Forelimb muscle (tissue), 1 donor: ENCODE measurements at regions not wholly inside any gene's neighbourhood (a gene's known extent, or its start where the extent isn't known, plus 50 kb on each side); places are given as distances from the start of the nearest gene placed in this dataset.
"Not testable (repeated sequence)": the region's sequence is repeated elsewhere in the genome, so short reads cannot be mapped to it uniquely, and the experiment has no call there.

Experiments
- DNase-seq: peaks from one replicate; pipeline ENCODE4 v3.0.0-alpha.2; 2013; ENCODE audit warnings: low read depth

DNA sequence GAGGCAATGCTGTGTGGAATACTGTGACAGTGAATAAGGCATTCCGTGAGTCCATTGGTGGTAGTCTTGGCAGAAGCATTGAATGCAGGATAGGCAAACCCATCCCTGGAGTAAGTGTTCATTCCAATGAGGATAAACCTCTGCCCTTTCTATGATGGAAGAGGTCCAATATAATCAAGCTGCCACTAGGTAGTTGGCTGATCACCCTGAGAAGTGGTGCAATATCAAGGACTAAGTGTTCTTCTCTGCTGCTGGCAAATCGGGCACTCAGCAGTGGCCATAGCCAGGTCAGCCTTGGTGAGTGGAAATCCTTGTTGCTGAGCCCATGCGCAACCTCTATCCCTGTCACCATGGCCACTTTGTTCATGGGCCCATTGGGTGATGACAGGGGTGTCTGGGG, 70.1 kb downstream of the FBXO4 start:
- DNase-seq: no peak

DNA sequence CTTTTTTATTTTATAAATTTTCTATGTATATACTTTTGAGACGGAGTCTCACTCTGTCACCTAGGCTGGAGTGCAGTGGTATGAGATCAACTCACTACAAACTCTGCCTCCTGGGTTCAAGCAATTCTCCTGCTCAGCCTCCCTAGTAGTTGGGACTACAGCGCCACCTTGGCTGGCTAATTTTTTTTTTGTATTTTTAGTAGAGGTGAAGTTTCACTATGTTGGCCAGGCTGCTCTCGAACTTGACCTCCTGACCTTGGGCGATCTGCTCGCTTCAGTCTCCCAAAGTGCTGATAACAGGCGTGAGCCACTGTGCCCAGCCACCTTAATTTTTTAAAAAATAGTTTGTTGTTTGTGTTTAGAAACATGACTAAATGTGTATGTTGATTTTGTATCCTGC, 76.6 kb downstream of the FBXO4 start:
- DNase-seq: no peak

DNA sequence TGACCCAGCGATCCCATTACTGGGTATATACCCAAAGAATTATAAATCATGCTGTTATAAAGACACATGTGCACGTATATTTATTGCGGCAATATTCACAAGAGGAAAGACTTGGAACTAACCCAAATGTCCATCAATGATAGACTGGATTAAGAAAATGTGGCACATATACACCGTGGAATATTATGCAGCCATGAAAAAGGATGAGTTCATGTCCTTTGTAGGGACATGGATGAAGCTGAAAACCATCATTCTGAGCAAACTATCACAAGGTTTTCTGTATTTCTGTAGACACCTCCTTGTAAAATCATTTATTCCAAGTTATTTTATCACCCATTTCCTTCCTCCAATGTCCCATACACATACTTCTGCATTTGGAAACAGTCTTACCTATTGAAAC, 78.8 kb downstream of the FBXO4 start:
- DNase-seq: not testable (repeated sequence)

DNA sequence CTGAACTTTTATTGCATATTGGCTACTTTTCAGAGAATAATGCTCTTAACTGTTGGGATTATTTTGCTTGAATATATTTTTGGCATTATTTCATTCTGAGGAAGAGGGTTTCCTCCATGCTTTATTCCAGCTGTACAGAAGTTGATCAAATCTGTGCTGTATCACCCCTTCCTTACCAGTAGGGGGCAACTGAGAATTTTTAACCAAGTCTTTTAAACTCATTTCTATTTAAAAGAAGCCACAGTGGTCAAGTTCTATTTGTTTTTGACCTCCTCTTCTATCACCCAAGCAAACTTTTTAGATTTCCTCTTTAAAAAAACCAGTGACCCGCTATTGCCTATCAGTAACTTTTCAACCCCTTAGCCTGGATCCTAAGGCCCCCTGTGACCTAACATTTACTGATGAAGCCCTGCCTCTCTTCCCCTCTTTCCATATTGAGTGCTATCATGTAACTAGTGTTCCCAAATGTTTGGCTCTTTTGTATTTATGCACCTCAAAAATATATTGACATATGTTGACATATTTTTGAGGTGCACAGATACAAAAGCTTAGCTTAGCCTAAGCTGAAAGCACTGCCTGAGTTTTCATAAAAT, 80.6 kb downstream of the FBXO4 start:
- no peak for DNase-seq

DNA sequence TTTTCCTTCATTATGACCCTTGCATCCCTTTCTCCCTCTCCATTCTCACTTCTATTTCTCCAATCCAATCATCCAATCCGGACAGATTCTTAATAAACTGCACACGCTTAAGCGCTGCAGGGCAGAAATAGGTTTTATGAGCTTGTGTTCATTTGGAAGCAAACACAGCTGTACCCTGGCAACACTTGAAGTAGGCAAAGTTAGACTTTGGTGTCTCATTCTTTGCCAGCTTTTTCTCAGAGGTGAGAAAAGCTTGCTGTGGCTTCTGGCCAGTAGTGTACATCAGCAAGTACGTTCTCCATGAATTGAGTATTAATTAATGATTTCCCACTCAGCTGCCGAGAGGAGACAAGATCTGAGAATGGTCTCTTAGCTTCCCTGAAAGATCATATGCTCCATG, 88.5 kb downstream of the FBXO4 start:
- DNase-seq: no peak

DNA sequence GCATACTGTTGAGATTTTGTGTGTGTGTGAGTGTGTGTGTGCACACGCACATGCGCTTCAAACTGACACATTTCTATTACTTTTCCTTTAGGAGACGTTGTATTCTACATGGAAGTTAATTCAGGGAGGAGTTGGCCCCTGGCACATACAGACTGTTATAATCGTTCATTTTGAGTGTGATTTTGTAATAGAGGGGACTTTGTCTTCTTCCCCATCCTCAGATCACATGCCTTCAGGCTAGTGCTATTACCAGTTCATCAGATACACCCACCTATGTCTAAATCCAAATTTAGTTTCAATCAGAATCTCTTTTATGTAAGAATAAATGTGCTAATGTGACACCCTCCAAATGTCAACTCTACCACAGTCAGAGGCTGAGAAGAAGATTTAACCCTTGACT, 90.2 kb downstream of the FBXO4 start:
- DNase-seq: no peak

DNA sequence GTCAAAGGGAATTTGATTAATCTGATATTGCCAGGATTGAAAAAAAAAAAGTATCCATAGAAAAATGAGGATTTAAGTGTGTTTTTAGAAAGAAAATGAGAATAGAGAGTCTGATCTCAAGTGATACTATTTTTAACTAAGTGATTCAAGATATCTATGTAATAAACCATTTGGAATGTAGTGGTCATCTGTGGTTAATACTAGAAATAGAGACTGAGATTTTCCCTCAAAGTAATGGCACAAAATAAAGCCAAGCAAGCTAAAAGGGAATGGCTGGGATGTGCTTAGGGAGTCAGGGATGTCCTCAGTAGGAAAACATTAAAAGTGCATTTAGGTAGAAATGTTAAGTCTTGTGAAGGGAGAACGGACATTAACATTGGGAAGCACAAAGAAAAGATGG, 90.6 kb downstream of the FBXO4 start:
- DNase-seq: no peak

DNA sequence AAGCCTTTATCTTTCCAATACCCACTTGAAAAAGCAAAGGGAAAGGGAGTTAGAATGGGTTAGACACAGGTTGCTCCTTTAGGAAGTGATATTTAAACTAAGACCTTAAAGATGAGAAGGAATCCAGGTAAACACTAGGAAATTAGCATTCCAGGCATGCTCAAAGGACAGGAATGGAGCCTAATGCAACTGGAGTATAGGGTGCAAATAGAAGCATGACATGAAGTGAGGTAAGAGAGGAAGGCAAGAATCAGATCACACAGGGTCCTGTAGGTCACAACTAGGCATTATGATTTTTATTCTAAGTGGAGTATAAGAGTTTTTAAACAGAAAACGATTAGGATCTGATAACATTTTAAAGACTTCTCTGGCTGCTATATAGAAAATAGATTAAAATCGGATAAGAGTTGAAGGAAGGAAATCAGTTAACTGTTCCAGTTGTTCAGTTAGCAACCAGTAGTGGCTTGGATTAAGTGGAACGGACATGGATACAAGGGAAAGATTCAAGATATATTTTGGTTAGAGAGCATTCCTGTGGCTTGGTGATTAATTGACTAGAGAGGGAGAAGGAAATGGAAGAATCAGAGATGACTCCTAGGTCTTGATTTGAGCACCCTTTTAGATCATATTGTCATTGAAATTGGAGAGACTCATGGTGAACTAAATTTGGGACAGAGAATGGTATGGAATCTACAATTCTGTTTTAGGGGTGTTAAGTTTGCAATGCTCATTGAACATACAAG, 95.9 kb downstream of the FBXO4 start:
- no peak for DNase-seq

DNA sequence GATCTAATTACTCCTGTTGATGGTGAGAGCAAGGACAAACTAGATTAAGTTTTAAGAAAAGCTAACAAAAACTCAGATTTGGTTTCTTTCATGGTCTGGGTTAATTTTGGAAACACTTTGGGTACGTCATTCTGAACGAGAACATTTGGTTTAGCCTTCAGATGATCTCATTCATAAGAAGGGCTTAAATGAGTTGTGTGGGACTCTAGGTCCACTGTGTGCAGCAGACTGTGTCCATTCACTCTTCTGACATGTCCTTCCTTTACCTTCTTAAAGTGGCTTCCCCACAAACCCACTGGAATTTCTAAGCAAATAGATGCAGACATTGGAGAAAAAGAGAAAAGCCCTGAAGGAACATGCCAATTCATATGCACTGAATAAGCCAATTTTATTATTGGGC, 96.8 kb downstream of the FBXO4 start:
- DNase-seq: no peak

DNA sequence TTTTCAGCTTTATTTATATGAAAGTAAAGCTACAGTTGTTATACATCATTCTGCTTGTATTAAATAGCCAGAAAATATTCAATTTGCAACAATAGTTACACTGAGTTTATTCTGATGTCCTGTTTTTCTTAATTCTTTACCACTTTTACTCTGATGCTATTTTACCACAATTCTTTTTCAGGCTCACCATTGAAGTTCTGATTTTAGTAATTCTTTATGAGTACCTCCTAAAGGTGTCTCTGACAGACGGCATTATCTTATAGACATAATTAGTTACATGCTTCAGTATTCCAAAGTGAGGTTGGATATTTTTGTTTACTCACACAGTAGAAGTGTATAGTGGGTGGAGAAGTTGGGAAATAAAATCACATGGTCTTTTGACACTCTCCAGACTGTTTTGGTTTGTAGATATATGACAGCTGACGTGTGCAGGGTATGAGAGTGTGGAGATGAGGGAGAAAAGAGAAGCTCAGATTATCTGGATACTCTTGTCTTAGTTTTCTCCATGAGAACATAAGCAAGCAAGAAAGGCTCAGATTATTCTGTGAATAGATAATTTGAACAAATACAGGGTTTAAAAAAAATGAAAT, 97.4 kb downstream of the FBXO4 start:
- no peak for DNase-seq

DNA sequence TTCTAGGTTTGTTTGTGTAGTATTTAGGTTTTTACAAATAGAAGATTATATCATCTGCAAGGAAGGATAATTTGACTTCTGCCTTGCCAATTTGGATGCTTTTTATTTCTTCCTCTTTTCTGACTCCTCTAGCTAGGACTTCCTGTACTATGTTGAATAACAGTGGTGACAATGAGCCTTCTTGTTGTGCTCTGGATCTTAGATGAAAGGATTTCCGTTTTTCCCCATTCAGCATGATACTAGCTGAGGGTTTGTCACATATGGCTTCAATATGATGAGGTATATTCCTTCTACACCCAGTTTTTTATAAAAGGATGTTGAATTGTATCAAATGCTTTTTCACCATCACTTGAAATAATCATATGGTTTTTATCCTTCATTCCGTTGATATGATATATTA, 101.4 kb downstream of the FBXO4 start:
- no peak for DNase-seq

DNA sequence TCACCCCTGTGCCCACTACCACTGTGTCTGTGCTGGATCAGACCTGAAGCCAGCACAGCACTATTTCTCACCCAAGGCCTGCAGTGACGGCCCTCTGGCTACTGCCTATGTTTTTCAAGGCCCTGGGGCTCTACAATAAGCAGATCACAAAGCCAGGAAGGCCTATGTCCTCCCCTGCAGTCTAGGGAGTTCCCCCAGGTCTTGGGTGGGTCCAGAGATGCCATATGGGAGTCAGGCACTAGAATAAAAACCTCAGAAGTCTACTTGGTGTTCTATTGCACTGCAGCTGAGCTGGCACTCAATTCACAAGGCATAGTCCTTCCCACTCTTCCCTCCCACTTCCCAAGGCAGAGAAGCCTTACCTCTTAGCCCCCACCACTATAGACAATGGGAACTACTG, 107.1 kb downstream of the FBXO4 start:
- no peak for DNase-seq

DNA sequence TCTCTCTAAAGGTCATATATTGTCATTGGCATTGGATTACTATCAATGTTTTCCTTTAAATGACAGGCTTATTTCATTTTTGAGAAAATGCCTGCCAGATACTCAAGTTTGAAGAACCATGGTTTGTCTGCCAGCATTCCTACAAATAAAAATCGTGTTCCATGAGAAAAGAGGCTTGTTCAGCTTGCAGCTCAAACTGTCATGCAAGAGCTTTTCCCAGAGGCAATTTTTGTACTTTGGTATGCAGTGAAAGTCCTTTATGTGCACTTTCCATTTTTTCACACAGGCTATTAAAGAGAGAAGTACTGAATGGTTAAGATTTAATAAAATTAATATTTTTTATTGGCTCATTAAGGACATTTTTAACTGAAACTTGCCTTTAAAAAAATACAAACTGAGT, 110.4 kb downstream of the FBXO4 start:
- no peak for DNase-seq

DNA sequence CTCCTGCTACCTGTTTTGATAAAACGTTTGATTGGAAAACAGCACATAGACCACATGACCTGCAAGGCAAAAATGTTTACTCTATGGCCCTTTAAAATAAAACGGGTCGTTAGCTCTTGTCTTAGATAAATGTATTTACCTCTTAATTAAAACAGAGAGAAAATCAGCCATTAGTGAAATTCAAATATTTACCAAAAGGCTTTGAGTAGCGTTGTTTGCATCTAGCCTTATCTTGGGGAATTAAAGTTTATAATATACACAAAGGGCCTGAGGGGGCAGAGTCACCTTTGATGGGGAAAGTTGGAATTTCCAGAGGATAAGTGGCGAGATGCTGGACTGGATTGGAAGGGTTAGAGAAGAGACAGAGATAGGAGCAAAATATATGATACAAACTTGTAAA, 111.3 kb downstream of the FBXO4 start:
- DNase-seq: no peak

DNA sequence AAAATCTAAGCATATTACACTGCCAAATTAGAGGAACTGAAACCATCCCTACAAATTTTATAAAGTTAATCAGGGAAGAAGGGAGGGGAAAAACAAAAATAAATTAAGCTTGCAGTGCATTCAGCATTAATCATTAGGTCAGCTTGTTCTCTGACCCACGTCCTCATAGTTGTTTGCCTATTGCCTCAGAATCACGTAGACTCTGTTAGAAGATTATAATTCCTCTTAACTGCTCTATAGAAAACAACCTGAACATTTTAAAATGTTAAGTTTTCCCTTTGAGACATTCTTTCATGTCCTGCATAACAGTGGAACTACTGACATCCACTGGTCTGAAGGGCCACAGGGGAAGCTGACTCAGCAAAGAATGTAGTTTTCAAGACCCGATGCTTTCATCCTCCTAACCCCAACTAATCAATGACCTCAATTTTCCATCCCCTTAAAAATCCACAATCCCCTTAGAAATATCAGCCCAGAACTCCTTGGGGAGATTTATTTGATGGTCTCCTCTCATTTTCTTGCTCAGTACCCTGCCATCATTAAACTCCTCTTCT, 112.4 kb downstream of the FBXO4 start:
- no peak for DNase-seq

DNA sequence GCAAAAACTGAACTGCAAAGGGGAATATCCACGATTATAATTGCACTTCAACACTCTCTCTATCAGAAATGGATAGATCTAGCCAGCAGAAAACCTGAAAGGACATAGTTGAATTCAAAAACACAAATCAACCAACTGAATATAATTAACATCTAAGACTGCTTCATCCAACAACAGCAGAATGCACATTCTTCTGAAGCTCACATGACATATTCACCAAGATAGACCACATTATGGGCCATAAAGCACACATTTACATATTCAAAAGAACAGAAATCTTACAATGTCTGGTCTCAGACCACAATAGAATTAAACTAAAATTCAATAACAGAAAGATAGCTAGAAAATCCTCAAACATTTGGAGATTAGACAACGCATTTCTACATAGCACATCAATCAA, 118.3 kb downstream of the FBXO4 start:
- DNase-seq: no peak

DNA sequence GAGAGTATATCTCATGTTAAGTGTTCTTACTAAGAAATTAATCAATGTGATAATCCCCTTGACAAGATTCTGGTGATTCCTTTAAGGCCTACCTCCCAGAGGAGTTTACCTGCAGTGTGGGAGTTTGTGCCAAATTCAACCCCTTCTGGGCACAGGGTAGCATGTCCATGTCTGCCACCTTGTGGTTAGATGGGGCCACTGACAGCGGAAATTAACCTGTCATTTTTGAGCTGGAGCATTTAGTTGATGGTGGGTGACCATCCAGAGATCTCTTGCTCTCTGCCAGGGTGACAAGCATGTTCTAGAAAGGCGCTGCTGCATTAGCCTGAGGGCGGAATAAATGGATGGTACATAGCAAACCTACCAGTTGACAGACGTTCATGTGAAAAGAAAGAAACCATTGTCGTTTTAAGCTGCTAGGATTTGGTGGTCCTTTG, 132.2 kb downstream of the FBXO4 start:
- no peak for DNase-seq

DNA sequence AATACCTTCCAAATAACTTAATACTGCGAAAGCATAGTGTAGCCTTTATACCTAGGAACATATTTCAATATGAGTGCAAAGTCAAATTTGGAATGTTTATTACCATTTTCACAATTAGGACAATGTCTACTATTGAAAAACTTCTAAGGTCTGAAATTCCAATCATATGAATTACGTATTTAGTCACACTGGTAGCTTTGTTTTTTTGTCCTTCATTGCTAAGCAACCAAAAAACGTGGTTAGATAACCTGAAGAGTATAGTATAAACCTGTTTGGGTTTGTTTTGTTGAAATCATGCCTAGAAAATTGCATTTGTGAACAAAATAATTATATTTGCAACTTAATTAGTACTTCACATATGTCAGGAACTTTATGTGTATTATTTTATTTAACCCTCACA, 134.2 kb downstream of the FBXO4 start:
- DNase-seq: no peak

DNA sequence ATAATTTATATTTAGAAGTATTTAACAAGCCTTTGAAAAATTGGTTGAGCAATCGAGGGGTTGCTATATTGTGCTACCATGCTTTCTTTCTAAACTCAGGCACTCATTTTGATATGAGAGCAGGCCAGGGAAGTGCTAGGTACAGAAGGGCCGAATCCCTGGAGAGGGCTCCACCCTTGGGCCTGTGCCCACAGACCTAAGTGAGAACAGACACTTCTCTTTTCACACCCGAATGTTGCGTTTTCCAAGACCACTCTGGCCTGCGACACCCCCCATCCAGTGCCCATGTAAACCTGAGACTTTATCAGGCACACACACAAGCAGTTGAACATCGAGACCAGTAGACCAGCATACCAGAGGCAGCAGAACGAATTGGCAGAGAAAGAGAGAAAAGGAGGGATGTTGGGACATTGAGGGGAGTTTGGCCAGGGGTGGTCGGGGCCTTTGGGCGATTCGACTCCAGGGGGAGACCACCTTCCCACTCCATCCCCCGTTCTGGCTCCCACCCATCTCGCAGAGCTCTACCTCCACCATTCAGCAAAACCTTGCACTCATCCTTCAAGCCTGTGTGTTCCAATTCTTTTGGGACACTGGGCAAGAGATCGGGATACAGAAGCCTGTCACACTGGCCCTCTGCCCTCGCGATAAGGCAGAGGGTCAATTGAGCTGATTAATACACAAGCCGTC, 134.8 kb downstream of the FBXO4 start:
- no peak for DNase-seq

DNA sequence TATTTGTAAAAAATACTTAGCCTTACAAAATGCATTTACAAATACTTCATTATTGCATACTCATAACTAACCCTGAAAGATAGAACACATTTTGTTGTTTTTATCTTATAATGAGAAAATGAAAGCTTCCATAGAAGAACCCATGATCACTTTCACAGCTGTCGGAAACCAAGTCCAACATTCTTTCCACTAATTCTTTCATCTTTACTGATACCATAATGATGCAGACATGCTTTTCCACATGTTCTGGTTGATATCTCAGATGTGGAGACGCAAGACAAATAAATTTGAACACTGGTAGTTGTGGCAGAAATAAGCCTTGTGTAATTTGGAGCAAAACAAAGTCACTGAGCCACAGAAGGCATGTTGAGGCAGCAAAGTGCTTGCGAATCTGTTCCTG, 136.0 kb downstream of the FBXO4 start:
- DNase-seq: no peak

DNA sequence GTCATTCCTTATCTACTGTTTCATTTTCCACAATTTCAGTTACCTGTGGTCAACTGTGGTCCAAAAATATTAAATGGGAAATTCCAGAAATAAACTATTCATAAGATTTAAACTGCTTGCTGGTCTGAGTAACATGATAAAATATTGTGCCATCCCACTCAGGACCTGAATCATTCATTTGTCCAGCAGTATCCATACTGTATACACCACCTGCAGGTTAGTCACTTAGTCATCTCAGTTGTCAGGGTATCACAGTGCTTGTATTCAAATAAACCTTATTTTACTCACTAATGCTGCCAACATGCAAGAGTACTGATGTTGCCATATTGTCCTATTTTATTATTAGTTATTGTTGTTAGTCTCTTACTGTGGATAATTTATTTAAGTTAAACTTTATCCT, 139.7 kb downstream of the FBXO4 start:
- no peak for DNase-seq

DNA sequence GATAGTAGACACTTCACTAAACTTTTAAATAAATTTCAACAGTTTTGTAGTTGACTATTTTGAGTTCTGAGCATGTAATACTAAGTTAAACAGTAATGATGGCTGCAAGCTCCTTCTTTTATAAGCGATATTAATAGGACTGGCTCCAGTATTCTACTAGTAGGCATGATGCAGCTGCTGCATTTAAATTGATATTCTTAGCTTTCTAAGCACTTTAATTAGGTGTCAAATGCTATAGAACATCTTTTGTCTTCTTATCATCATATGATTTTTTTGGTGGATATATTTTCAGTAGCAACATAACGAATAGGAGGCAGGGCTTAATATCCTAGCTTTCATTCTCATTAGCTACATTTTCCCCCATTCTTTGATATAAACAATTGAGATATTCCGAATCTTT, 141.1 kb downstream of the FBXO4 start:
- DNase-seq: no peak

DNA sequence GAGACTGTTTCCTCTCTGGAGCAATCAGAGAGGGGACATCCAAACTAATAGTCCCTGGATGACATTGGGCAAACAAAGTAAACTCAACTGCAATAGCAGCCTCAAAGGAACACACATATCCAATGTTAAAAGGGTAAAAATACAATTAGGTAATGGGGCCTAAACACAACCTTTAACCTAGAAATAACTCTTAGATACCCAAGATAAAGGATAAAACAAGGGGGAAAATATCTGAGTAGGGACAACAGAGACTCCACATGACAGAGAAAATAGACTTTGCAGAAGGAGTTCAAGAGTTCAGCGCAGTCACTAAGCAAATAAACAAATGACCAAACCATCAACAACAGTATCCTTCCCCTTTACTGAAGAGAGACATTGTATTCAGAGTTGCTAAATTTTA, 149.3 kb downstream of the FBXO4 start:
- DNase-seq: no peak
